HepG2 (cell line): ENCODE measurements at regions not wholly inside any gene's neighbourhood (a gene's known extent, or its start where the extent isn't known, plus 50 kb on each side); places are given as distances from the start of the nearest gene placed in this dataset.

Experiments used
- ATAC-seq: fragments of 200-7000 bp; cut with Tn5 transposase; 3 replicates; pipeline ENCODE4 v1.9.1; 2020; ENCODE audit warnings: mild to moderate bottlenecking, moderate library complexity
- BruUV-seq: library from RNA; stranded (reverse); fragments of 400-500 nt; replicated peaks from 2 replicates; lab custom pipeline; 2021; lab: Mats Ljungman, UMichigan
- CTCF ChIA-PET: fragments of 300-600 bp; formaldehyde crosslinking; extraction: SDS; loops from one replicate; lab custom pipeline; 2021; ENCODE audit warnings: low total read pairs, inconsistent platforms, low intra/inter-chr PET ratio; lab: Yijun Ruan, JAX
- POLR2A ChIA-PET: fragments of 350-600 bp; sonication (Branson Sonifier 250); formaldehyde crosslinking; loops from one replicate; lab custom pipeline; 2020; ENCODE audit warnings: antibody characterized with exemption, inconsistent platforms; lab: Yijun Ruan, JAX
- DNase-seq: peaks from one replicate; pipeline ENCODE4 v3.0.0-alpha.2; 2015; ENCODE audit warnings: low spot score
- FAIRE-seq: peaks from 3 replicates; lab custom pipeline; 2011; peaks lifted over from hg19 to GRCh38; lab: Jason Lieb, UNC
- H2AFZ ChIP-seq: one replicate; pipeline ENCODE4 v1.6.1; 2011; ENCODE audit warnings: low read length, inconsistent platforms
- H3K27ac ChIP-seq: fragments of 300-600 bp; 3 replicates; pipeline ENCODE4 v1.8.0; 2011; ENCODE audit warnings: mixed run types, mild to moderate bottlenecking, mixed read lengths, low read length, inconsistent platforms; ENCODE audit not compliant: insufficient read depth; ENCODE audit errors: extremely low read length
- H3K27me3 ChIP-seq, 2 experiments: fragments of 200-600 bp in 1 of 2; 2 replicates in 1 of 2; 3 replicates in 1 of 2; pipeline versions ENCODE4 v1.6.0 to v1.8.0; 2011; ENCODE audit warnings: low read length in 2 of 2, mild to moderate bottlenecking in 2 of 2, moderate library complexity in 2 of 2, inconsistent platforms in 1 of 2; ENCODE audit not compliant: insufficient read depth in 2 of 2, control insufficient read depth in 1 of 2
- H3K36me3 ChIP-seq, 2 experiments: fragments of 200-600 bp in 1 of 2; replicated peaks in 1 of 2; 2 replicates in 1 of 2; 3 replicates in 1 of 2; pipeline versions ENCODE4 v1.5.1 to v1.8.0; 2011; ENCODE audit warnings: low read length in 2 of 2, inconsistent platforms in 1 of 2; ENCODE audit not compliant: insufficient read depth in 2 of 2, control insufficient read depth in 1 of 2
- H3K4me1 ChIP-seq: 2 replicates; pipeline ENCODE4 v1.5.1; 2012; ENCODE audit warnings: low read length, inconsistent platforms; ENCODE audit not compliant: insufficient read depth
- H3K4me2 ChIP-seq: 2 replicates; pipeline ENCODE4 v1.6.0; 2011; ENCODE audit warnings: low read depth, low read length, inconsistent platforms
- H3K4me3 ChIP-seq, 3 experiments: fragments of 200-600 bp in 1 of 3; sonication (generic), shearing (Covaris generic) in 1 of 3; replicated peaks in 1 of 3; 2 replicates each; pipeline ENCODE4 v1.5.1; 2011 to 2016; ENCODE audit warnings: low read length in 3 of 3, inconsistent platforms in 2 of 3, low read depth in 2 of 3, mild to moderate bottlenecking in 2 of 3, control low read depth in 1 of 3, mixed read lengths in 1 of 3; ENCODE audit not compliant: insufficient read depth in 1 of 3
- H3K79me2 ChIP-seq: one replicate; pipeline ENCODE4 v1.6.1; 2011; ENCODE audit warnings: low read length, inconsistent platforms; ENCODE audit not compliant: insufficient read depth
- H3K9ac ChIP-seq: 2 replicates; pipeline ENCODE4 v1.6.0; 2011; ENCODE audit warnings: mild to moderate bottlenecking, low read depth, low read length, inconsistent platforms; ENCODE audit not compliant: insufficient read depth
- H3K9me3 ChIP-seq: 2 replicates; pipeline ENCODE4 v1.5.1; 2012; ENCODE audit warnings: mild to moderate bottlenecking, low read length
- H4K20me1 ChIP-seq: 2 replicates; pipeline ENCODE4 v1.6.0; 2011; ENCODE audit warnings: inconsistent platforms, mild to moderate bottlenecking, low read length, moderate library complexity; ENCODE audit not compliant: insufficient read depth
- FOXM1 ChIP-seq: sonication (generic); formaldehyde crosslinking; IDR thresholded peaks from 2 replicates; pipeline ENCODE4 v1.5.0; 2020; ENCODE audit warnings: missing genetic modification reagents
- HOXA5 ChIP-seq: sonication (generic); formaldehyde crosslinking; IDR thresholded peaks from 2 replicates; pipeline ENCODE4 v1.4.0; 2020; ENCODE audit warnings: missing genetic modification reagents
- KLF13 ChIP-seq: sonication (generic); formaldehyde crosslinking; IDR thresholded peaks from 2 replicates; pipeline ENCODE4 v1.4.0; 2020; ENCODE audit warnings: mild to moderate bottlenecking, missing genetic modification reagents
- MAFF ChIP-seq: IDR thresholded peaks from 2 replicates; pipeline ENCODE4 v1.6.1; 2011; ENCODE audit warnings: low read depth, low read length, improper control_type of control experiment
- MAFK ChIP-seq, 2 experiments: IDR thresholded peaks in 1 of 2; conservative IDR thresholded peaks in 1 of 2; 2 replicates each; pipeline ENCODE4 v1.6.1; 2011; ENCODE audit warnings: improper control_type of control experiment in 2 of 2, low read length in 2 of 2
- MLLT10 ChIP-seq: sonication (generic); formaldehyde crosslinking; IDR thresholded peaks from 2 replicates; pipeline ENCODE4 v1.4.0; 2020; ENCODE audit warnings: missing genetic modification reagents
- MXD4 ChIP-seq: IDR thresholded peaks from 2 replicates; pipeline ENCODE4 v1.6.1; 2016; ENCODE audit warnings: mild to moderate bottlenecking, missing biosample characterization, missing genetic modification reagents
- POLR2AphosphoS5 ChIP-seq: IDR thresholded peaks from 2 replicates; pipeline ENCODE4 v1.6.1; 2012; ENCODE audit warnings: low read depth, low read length
- SIN3B ChIP-seq: fragments of 150-350 bp; IDR thresholded peaks from 2 replicates; pipeline ENCODE4 v1.6.1; 2014; ENCODE audit warnings: low read length
- ZNF773 ChIP-seq: sonication (generic); formaldehyde crosslinking; IDR thresholded peaks from 2 replicates; pipeline ENCODE4 v1.4.0; 2020; ENCODE audit warnings: missing genetic modification reagents, borderline replicate concordance
- in situ Hi-C: cut with HindIII; loops from 2 replicates; pipeline ENCODE4 v1.10.0; 2017; ENCODE audit warnings: low pct_unique_long_range_greater_than_20kb; ENCODE audit not compliant: extremely low pct_ligation_motif_present
- intact Hi-C: fragments of 100-400 bp; cut with micrococcal nuclease; formaldehyde crosslinking; loops from one replicate; pipeline ENCODE4 v1.10.0; 2022; ENCODE audit not compliant: unreplicated experiment
- TF ChIP-seq, protein P1 (sequence below): sonication (generic); formaldehyde crosslinking; IDR thresholded peaks from 2 replicates; pipeline ENCODE4 v1.4.0; 2020; ENCODE audit warnings: missing genetic modification reagents
- TF ChIP-seq, protein P2 (sequence below): sonication (generic); formaldehyde crosslinking; IDR thresholded peaks from 2 replicates; pipeline ENCODE4 v1.4.0; 2020; ENCODE audit warnings: missing genetic modification reagents, borderline replicate concordance

DNA sequence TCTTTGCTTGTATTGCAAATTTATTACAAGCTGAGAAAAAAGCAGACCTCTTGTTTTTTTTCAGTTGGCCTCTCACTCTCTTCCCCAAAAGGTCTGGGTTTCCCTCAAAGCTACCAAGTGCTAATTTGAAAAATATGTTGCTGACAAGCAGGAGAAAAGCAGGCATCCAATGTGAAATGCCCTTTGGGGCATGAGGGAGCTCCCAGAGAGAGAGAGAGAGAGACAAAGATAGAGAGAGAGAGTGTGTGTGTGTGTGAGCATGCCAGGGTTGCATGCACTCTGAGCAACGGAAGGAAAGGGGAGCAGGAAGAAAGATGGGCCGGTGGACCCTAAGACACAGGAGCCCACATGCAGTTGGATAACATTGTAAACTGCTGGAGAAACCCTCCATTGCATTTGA is 358.4 kb downstream of the TMEM38B start (continued):
- TF ChIP-seq, protein P1, sequence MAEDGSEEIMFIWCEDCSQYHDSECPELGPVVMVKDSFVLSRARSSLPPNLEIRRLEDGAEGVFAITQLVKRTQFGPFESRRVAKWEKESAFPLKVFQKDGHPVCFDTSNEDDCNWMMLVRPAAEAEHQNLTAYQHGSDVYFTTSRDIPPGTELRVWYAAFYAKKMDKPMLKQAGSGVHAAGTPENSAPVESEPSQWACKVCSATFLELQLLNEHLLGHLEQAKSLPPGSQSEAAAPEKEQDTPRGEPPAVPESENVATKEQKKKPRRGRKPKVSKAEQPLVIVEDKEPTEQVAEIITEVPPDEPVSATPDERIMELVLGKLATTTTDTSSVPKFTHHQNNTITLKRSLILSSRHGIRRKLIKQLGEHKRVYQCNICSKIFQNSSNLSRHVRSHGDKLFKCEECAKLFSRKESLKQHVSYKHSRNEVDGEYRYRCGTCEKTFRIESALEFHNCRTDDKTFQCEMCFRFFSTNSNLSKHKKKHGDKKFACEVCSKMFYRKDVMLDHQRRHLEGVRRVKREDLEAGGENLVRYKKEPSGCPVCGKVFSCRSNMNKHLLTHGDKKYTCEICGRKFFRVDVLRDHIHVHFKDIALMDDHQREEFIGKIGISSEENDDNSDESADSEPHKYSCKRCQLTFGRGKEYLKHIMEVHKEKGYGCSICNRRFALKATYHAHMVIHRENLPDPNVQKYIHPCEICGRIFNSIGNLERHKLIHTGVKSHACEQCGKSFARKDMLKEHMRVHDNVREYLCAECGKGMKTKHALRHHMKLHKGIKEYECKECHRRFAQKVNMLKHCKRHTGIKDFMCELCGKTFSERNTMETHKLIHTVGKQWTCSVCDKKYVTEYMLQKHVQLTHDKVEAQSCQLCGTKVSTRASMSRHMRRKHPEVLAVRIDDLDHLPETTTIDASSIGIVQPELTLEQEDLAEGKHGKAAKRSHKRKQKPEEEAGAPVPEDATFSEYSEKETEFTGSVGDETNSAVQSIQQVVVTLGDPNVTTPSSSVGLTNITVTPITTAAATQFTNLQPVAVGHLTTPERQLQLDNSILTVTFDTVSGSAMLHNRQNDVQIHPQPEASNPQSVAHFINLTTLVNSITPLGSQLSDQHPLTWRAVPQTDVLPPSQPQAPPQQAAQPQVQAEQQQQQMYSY (CRISPR knock-in tag), result no peak
- TF ChIP-seq KLF13, result no peak
- no peak for TF ChIP-seq MXD4 (CRISPR knock-in tag)
- no peak for TF ChIP-seq ZNF773 (CRISPR knock-in tag)
- TF ChIP-seq MLLT10 (CRISPR knock-in tag), result no peak
- TF ChIP-seq SIN3B, result no peak
- TF ChIP-seq, protein P2, sequence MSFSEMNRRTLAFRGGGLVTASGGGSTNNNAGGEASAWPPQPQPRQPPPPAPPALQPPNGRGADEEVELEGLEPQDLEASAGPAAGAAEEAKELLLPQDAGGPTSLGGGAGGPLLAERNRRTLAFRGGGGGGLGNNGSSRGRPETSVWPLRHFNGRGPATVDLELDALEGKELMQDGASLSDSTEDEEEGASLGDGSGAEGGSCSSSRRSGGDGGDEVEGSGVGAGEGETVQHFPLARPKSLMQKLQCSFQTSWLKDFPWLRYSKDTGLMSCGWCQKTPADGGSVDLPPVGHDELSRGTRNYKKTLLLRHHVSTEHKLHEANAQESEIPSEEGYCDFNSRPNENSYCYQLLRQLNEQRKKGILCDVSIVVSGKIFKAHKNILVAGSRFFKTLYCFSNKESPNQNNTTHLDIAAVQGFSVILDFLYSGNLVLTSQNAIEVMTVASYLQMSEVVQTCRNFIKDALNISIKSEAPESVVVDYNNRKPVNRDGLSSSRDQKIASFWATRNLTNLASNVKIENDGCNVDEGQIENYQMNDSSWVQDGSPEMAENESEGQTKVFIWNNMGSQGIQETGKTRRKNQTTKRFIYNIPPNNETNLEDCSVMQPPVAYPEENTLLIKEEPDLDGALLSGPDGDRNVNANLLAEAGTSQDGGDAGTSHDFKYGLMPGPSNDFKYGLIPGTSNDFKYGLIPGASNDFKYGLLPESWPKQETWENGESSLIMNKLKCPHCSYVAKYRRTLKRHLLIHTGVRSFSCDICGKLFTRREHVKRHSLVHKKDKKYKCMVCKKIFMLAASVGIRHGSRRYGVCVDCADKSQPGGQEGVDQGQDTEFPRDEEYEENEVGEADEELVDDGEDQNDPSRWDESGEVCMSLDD, result no peak
- no peak for TF ChIP-seq HOXA5 (CRISPR knock-in tag)
- no peak for TF ChIP-seq POLR2AphosphoS5

DNA sequence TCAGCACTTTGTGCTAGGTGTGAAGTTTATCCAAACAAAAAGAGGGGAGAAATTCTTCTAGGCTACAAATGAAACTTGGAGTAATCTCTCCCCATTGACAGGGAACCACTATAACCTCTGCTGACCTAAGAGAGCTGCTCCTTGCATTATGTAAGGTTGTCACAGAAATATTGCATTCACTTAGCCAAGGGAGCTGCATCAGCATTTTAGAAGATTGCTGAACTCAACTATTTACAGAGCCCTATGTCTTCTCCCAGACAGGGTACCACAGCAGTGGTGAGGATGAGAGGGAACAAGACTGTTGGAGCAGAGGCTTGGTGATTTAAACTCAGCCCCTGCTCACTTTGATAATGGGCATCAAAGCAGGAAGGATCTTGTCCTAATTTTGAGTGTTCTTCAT is 362.0 kb downstream of the TMEM38B start:
- Histone ChIP-seq H4K20me1 (no peaks in the 10 kb centered on the region), H2AFZ (no peak overlapping the region), H3K4me1 (no peaks in the 10 kb centered on the region), H3K4me3 (no peak overlapping the region), H3K9me3 (no peaks in the 10 kb centered on the region), H3K4me2 (no peak overlapping the region), H3K27me3 (no peaks in the 10 kb centered on the region), H3K9ac (no peak overlapping the region), H3K27ac (no peak overlapping the region), H3K79me2 (no peaks in the 10 kb centered on the region), H3K36me3 (no peaks in the 10 kb centered on the region)
- no peak for ATAC-seq
- TF ChIP-seq FOXM1 (CRISPR knock-in tag), result no peak
- peak; percentile 50 to 60; a peak in 3 of 4 replicates for TF ChIP-seq MAFK (conservative IDR thresholded peaks at IDR 0.05 in 1 of 2, IDR thresholded peaks at IDR 0.05 in 1 of 2; ENCODE audit: low read length in 2 of 2)
- peak; percentile 59 for TF ChIP-seq MAFF
- DNase-seq, result no peak
- in situ Hi-C loops (no loop called here), intact Hi-C loops (no loop called here)
- FAIRE-seq, result no peak
- BruUV-seq, result no TSS peak
- POLR2A ChIA-PET, result no interaction called here
- CTCF ChIA-PET, result no interaction called here
